ENCODE measurements at regions not wholly inside any gene's neighbourhood (a gene's known extent, or its start where the extent isn't known, plus 50 kb on each side); places are given as distances from the start of the nearest gene placed in this dataset.
"Not testable (repeated sequence)": the region's sequence is repeated elsewhere in the genome, so short reads cannot be mapped to it uniquely, and the experiment has no call there.

DNA sequence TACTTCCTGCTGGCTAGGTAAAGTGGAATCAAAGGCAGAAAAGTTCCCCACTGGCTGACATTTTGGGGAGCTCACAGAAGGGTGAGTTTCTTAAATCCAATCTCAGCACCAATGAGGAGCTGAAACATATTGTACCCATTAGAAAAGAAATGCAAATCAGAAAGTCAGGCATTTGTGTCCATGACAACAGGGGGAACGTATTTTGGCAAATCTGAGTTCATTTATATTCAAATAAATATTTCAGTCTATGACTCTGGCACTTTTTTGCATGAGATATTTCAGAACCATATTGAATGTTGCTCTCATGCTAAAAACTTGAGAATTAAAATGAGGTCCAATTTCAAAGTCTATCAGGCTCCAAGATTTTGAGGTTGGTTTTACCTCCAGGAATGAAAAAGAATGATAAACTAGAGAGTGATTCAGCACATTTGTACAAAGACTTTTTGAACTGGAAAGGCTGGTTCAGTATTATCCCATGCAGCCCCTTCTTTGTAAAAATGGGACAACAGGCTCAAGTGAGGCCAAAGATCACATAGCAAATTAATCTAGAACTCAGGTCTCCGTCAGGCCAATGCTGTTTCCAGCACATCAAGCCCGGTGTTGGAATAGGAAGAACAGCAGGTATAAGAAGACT, 202.2 kb downstream of the RRAGC start:
- H3K27me3 ChIP-seq = no peaks in the 10 kb centered on the region
- intact Hi-C loops (cut with DNase I) = no loop called here
- no peak overlapping the region for H3K27ac ChIP-seq
- H3K4me3 ChIP-seq = no peak overlapping the region
- no peak for DNase-seq (ENCODE audit: extremely low spot score in 2 of 2)
- no peaks in the 10 kb centered on the region for H3K36me3 ChIP-seq
- H3K4me1 ChIP-seq = no peaks in the 10 kb centered on the region
- no peaks in the 10 kb centered on the region for H3K9me3 ChIP-seq
- TF ChIP-seq POLR2A (IDR thresholded peaks at IDR 0.05) = no peak
- TF ChIP-seq, protein P1, sequence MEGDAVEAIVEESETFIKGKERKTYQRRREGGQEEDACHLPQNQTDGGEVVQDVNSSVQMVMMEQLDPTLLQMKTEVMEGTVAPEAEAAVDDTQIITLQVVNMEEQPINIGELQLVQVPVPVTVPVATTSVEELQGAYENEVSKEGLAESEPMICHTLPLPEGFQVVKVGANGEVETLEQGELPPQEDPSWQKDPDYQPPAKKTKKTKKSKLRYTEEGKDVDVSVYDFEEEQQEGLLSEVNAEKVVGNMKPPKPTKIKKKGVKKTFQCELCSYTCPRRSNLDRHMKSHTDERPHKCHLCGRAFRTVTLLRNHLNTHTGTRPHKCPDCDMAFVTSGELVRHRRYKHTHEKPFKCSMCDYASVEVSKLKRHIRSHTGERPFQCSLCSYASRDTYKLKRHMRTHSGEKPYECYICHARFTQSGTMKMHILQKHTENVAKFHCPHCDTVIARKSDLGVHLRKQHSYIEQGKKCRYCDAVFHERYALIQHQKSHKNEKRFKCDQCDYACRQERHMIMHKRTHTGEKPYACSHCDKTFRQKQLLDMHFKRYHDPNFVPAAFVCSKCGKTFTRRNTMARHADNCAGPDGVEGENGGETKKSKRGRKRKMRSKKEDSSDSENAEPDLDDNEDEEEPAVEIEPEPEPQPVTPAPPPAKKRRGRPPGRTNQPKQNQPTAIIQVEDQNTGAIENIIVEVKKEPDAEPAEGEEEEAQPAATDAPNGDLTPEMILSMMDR (IDR thresholded peaks at IDR 0.05) = no peak
- TF ChIP-seq POLR2AphosphoS5 (IDR thresholded peaks at IDR 0.05; ENCODE audit: insufficient read depth in 1 of 2, low read depth in 1 of 2) = no peak

GRCh38 chr1:38656726-38657125, 202.8 kb downstream of the RRAGC start:
- Histone ChIP-seq H3K36me3 (no peaks in the 10 kb centered on the region), H3K4me1 (no peaks in the 10 kb centered on the region), H3K9me3 (no peaks in the 10 kb centered on the region), H3K27me3 (no peaks in the 10 kb centered on the region), H3K4me3 (no peak overlapping the region), H3K27ac (no peak overlapping the region)
- DNase-seq (ENCODE audit: extremely low spot score in 2 of 2) = no peak
- TF ChIP-seq, protein P1 (IDR thresholded peaks at IDR 0.05) = no peak
- TF ChIP-seq POLR2AphosphoS5 (IDR thresholded peaks at IDR 0.05; ENCODE audit: insufficient read depth in 1 of 2, low read depth in 1 of 2) = no peak
- no peak for TF ChIP-seq POLR2A (IDR thresholded peaks at IDR 0.05)
- intact Hi-C loops (cut with DNase I) = no loop called here

DNA sequence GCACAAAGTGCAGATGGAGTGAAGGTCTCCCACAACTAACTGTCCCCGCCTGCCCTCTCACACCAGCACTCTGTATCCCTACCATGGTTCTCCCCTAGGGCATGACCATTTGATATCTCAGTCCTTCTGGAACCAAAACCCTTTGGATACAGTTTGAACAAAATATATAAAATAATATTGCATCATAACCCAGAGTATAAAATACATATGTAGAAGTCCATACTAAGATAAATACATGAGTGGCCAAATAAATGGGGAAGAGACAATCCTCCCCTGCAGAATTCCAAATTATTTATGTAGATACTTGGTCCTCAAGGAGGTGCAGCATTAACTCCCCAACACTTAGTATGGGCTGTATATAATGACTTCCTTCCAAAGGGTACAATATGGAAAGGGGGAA, 207.4 kb downstream of the RRAGC start:
- Histone ChIP-seq H3K36me3 (no peaks in the 10 kb centered on the region), H3K27ac (no peak overlapping the region), H3K4me1 (no peaks in the 10 kb centered on the region), H3K9me3 (no peaks in the 10 kb centered on the region), H3K27me3 (no peaks in the 10 kb centered on the region), H3K4me3 (no peak overlapping the region)
- no peak for DNase-seq (ENCODE audit: extremely low spot score in 2 of 2)
- no peak for TF ChIP-seq POLR2AphosphoS5 (IDR thresholded peaks at IDR 0.05; ENCODE audit: insufficient read depth in 1 of 2, low read depth in 1 of 2)
- TF ChIP-seq, protein P1 (IDR thresholded peaks at IDR 0.05) = no peak
- TF ChIP-seq POLR2A (IDR thresholded peaks at IDR 0.05) = no peak
- intact Hi-C loops (cut with DNase I) = no loop called here

- Histone ChIP-seq H3K4me3 (no peak overlapping the region), H3K27me3 (no peaks in the 10 kb centered on the region), H3K4me1 (no peaks in the 10 kb centered on the region), H3K27ac (no peak overlapping the region), H3K36me3 (no peaks in the 10 kb centered on the region), H3K9me3 (no peaks in the 10 kb centered on the region)
- intact Hi-C loops (cut with DNase I) = no loop called here
- peak; percentile 40 to 88 for DNase-seq (ENCODE audit: extremely low spot score in 2 of 2)
- TF ChIP-seq POLR2A (IDR thresholded peaks at IDR 0.05) = no peak
- TF ChIP-seq POLR2AphosphoS5 (IDR thresholded peaks at IDR 0.05; ENCODE audit: insufficient read depth in 1 of 2, low read depth in 1 of 2) = no peak
- TF ChIP-seq, protein P1 (IDR thresholded peaks at IDR 0.05) = no peak
Observed at GRCh38 chr1:38651669-38652068, 207.9 kb downstream of the RRAGC start.

DNA sequence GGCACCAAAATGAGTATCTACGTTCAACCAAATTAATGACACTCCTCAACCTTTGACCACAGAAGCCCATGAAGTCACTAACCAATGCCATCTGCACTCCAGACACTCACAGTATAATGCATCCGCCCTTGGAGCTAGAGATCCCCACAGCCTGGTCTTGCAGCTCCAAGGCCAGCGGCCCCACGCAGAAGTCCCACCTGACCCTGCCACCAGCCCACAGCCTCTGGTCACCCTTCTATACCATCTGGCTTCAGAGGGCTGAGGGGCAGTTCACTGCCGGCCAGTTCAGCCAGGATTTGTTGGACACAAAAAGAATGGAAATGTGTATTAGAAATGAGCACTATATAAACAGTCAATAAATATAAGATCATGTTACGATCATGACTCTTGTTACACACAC, 211.2 kb downstream of the RRAGC start:
- Histone ChIP-seq H3K27ac (no peak overlapping the region), H3K4me3 (no peak overlapping the region), H3K4me1 (no peaks in the 10 kb centered on the region), H3K36me3 (no peaks in the 10 kb centered on the region), H3K27me3 (no peaks in the 10 kb centered on the region), H3K9me3 (no peaks in the 10 kb centered on the region)
- intact Hi-C loops (cut with DNase I) = no loop called here
- DNase-seq (ENCODE audit: extremely low spot score in 2 of 2) = peak; percentile 43 to 69
- TF ChIP-seq, protein P1 (IDR thresholded peaks at IDR 0.05) = no peak
- TF ChIP-seq POLR2AphosphoS5 (IDR thresholded peaks at IDR 0.05; ENCODE audit: insufficient read depth in 1 of 2, low read depth in 1 of 2) = no peak
- TF ChIP-seq POLR2A (IDR thresholded peaks at IDR 0.05) = no peak

DNA sequence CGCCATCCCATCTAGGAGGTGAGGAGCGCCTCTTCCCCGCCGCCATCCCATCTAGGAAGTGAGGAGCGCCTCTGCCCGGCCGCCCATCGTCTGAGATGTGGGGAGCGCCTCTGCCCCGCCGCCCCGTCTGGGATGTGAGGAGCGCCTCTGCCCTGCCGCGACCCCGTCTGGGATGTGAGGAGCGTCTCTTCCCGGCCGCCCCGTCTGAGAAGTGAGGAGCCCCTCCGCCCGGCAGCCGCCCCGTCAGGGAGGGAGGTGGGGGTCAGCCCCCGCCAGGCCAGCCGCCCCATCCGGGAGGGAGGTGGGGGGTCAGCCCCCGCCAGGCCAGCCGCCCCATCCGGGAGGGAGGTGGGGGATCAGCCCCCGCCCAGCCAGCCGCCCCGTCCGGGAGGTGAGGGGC, 212.2 kb downstream of the RRAGC start:
- H3K4me1 ChIP-seq; intact Hi-C loops (cut with DNase I); H3K27me3 ChIP-seq; DNase-seq (ENCODE audit: extremely low spot score in 2 of 2); H3K36me3 ChIP-seq; H3K27ac ChIP-seq; H3K4me3 ChIP-seq; H3K9me3 ChIP-seq: not testable (repeated sequence)

All from vagina (tissue), 2 donors.